Uterus (tissue), 3 donors: ENCODE measurements at regions not wholly inside any gene's neighbourhood (a gene's known extent, or its start where the extent isn't known, plus 50 kb on each side); places are given as distances from the start of the nearest gene placed in this dataset.

Experiments
- DNase-seq, 2 donors: peaks; one replicate each; pipeline ENCODE4 v3.0.0-alpha.2; 2019 to 2020
- H3K27ac ChIP-seq, 2 donors: fragments of 200-600 bp; sonication (generic); 1 replicate in 1 of 2; 2 replicates in 1 of 2; pipeline ENCODE4 v1.5.1; 2016 to 2018
- H3K27me3 ChIP-seq, 2 donors: fragments of 200-600 bp; sonication (generic); one replicate each; pipeline ENCODE4 v1.5.1; 2018 to 2019; ENCODE audit warnings: control low read depth in 1 of 2
- H3K36me3 ChIP-seq, 2 donors: fragments of 200-600 bp; sonication (generic); one replicate each; pipeline ENCODE4 v1.5.1; 2019; ENCODE audit warnings: control low read depth in 1 of 2
- H3K4me1 ChIP-seq, 2 donors: fragments of 200-600 bp; sonication (generic); one replicate each; pipeline ENCODE4 v1.5.1; 2018 to 2019; ENCODE audit warnings: control low read depth in 1 of 2
- H3K4me3 ChIP-seq, 2 donors: fragments of 200-600 bp; sonication (generic); 1 replicate in 1 of 2; 2 replicates in 1 of 2; pipeline ENCODE4 v1.5.1; 2018 to 2019; ENCODE audit warnings: mild to moderate bottlenecking in 1 of 2
- H3K9me3 ChIP-seq, 2 donors: fragments of 200-600 bp; sonication (generic); one replicate each; pipeline ENCODE4 v1.5.1; 2019; ENCODE audit warnings: control low read depth in 1 of 2
- POLR2A ChIP-seq, 2 donors: fragments of 450-650 bp; IDR thresholded peaks; one replicate each; pipeline ENCODE4 v1.6.1; 2016; ENCODE audit warnings: antibody characterized with exemption in 2 of 2, mild to moderate bottlenecking in 1 of 2, moderate library complexity in 1 of 2
- intact Hi-C: fragments of 100-400 bp; cut with DNase I; formaldehyde crosslinking; loops from one replicate; pipeline ENCODE4 v1.15.1; 2023; ENCODE audit warnings: low total_unique reads
- TF ChIP-seq, protein P1 (sequence below), 4 experiments: fragments of 200-600 bp in 2 of 4; fragments of 450-650 bp in 2 of 4; sonication (generic) in 2 of 4; IDR thresholded peaks; one replicate each; pipeline ENCODE4 v1.5.1; 2016 to 2019; ENCODE audit warnings: antibody characterized with exemption in 4 of 4, mild to moderate bottlenecking in 2 of 4, moderate library complexity in 1 of 4
- donor health status: DM: yes; HTN: yes; CAD: no.

DNA sequence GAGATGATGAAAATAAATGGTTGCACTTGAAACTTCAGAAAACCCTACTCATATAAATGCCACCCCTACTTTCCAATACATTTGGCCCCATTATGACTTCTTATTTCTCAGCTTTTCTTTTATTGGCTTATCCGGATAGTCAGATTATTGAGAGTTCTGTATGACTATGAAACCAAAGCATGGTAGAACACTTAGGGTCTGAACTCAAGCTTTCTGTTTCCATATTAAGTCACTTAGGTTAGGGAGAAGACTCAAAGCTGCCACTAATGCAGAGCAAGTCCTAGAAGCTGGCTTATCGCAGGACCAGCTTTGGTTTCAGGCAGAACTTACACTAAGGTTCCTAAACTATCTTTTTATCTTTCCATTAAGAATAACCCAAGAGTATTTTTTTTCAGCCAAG is 229.9 kb upstream of the CPEB2 start:
- no peak for DNase-seq
- Histone ChIP-seq H3K27me3 (no peaks in the 10 kb centered on the region), H3K4me1 (no peaks in the 10 kb centered on the region), H3K9me3 (no peaks in the 10 kb centered on the region), H3K27ac (no peak overlapping the region), H3K4me3 (no peak overlapping the region), H3K36me3 (no peaks in the 10 kb centered on the region)
- no peak for TF ChIP-seq POLR2A (IDR thresholded peaks at IDR 0.05)
- TF ChIP-seq, protein P1, sequence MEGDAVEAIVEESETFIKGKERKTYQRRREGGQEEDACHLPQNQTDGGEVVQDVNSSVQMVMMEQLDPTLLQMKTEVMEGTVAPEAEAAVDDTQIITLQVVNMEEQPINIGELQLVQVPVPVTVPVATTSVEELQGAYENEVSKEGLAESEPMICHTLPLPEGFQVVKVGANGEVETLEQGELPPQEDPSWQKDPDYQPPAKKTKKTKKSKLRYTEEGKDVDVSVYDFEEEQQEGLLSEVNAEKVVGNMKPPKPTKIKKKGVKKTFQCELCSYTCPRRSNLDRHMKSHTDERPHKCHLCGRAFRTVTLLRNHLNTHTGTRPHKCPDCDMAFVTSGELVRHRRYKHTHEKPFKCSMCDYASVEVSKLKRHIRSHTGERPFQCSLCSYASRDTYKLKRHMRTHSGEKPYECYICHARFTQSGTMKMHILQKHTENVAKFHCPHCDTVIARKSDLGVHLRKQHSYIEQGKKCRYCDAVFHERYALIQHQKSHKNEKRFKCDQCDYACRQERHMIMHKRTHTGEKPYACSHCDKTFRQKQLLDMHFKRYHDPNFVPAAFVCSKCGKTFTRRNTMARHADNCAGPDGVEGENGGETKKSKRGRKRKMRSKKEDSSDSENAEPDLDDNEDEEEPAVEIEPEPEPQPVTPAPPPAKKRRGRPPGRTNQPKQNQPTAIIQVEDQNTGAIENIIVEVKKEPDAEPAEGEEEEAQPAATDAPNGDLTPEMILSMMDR (IDR thresholded peaks at IDR 0.05), result no peak
- intact Hi-C loops, result no loop called here

DNA sequence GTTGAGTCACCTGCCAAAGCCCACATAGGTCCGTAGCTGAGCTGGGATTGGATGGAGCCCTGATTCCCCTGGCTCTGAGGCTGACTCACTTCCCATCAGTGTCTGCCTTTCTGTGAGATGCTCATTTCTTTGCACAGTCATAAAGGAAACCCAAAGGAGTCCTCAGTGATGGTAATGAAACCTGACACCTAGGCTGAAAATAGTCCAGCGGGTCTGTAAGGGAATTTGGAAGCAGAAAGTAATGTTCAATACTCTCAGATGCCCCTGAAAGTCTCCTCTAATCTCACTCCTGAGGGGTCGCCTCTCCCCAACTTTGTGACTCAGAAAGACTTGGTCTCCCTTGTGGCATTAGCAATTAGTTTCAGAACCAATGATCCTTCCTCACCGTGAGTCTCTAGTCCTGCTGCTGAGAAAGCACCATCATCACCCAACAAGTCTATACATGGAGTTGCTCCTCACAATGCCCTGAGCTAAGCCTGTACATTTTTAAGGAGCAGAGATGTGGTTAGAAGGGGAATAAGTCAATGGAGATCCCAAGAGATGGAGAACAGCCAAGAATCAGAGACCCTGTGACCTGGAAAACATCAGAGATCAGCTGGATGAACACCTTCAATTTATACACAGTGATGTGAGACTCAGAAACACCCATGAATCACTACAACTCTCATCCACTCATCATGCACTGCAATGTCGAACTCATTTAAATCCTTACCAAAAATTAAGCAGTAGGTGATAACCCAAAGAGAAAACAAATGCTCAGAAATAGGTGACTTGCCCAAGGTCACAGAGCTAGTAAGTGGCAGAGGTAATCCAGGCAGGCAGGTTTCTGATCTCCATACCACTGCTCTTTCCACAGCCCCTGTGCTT is 219.0 kb upstream of the CPEB2 start:
- no peaks in the 10 kb centered on the region for H3K4me1 ChIP-seq
- H3K4me3 ChIP-seq, result no peak overlapping the region
- no peaks in the 10 kb centered on the region for H3K9me3 ChIP-seq
- H3K27me3 ChIP-seq, result no peaks in the 10 kb centered on the region
- H3K27ac ChIP-seq, result no peak overlapping the region
- TF ChIP-seq, protein P1 (IDR thresholded peaks at IDR 0.05), result no peak
- no peak for TF ChIP-seq POLR2A (IDR thresholded peaks at IDR 0.05)
- no peaks in the 10 kb centered on the region for H3K36me3 ChIP-seq
- intact Hi-C loops, result no loop called here
- DNase-seq, result no peak

DNA sequence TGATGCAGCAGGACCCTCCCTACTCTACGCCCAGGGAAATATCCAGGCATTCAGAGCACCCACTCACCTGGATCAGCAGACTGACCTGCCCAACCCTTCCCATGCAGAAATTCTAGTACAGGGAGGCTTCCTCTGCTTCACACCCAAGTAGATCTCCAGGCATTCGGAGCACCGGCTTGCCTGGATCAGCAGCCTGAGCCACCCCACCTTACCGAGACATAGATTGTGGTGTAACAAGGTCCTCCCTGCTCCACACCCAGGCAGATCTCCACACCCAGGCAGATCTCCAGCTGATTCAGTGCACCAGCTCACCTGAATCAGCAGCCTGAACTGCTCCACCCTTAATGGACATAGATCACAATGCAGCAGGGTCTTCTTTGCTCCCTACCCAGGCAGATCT is 215.1 kb upstream of the CPEB2 start:
- no peak overlapping the region for H3K4me3 ChIP-seq
- DNase-seq, result no peak
- H3K4me1 ChIP-seq, result no peaks in the 10 kb centered on the region
- no peaks in the 10 kb centered on the region for H3K27me3 ChIP-seq
- no peak for TF ChIP-seq POLR2A (IDR thresholded peaks at IDR 0.05)
- TF ChIP-seq, protein P1 (IDR thresholded peaks at IDR 0.05), result no peak
- H3K27ac ChIP-seq, result no peak overlapping the region
- intact Hi-C loops, result no loop called here
- no peaks in the 10 kb centered on the region for H3K9me3 ChIP-seq
- H3K36me3 ChIP-seq, result no peaks in the 10 kb centered on the region

DNA sequence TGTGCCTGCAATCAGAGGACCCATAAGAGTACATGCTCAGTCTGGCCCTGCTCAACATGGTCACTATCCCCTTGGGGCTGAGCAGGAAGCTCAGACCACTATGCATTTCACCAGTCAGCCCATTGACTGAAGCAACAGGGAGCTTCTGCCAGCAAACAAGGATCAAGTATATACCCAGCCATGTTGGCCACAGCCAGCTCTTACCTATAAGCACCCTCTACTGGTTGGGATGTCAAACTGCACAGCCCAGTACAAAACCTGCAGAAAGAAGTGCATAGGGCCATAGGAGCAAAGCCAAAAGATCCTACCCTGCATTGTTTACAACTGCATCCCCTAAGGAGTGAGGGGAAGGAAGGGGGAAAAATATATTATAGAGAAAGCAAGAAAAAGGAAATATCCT is 214.4 kb upstream of the CPEB2 start:
- Histone ChIP-seq H3K27me3 (no peaks in the 10 kb centered on the region), H3K9me3 (no peaks in the 10 kb centered on the region), H3K4me3 (no peak overlapping the region), H3K36me3 (no peaks in the 10 kb centered on the region), H3K4me1 (no peaks in the 10 kb centered on the region), H3K27ac (no peak overlapping the region)
- intact Hi-C loops, result no loop called here
- no peak for DNase-seq
- no peak for TF ChIP-seq POLR2A (IDR thresholded peaks at IDR 0.05)
- TF ChIP-seq, protein P1 (IDR thresholded peaks at IDR 0.05), result no peak

DNA sequence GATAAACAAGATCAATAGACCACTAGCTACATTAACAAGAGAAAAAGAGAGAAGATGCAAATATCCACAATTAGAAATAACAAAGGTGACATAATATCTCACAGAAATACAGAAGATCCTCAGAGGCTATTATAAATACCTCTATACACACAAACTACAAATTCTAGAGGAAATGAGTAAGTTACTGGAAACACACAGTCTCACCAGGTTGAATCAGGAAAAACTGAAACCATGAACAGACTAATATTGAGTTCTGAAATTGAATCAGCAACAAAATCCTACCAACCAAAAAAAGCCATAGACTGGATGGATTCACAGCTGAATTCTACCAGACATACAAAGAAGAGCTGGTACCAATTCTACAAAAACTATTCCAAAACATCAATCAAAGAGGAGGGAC is 211.8 kb upstream of the CPEB2 start:
- no peaks in the 10 kb centered on the region for H3K27me3 ChIP-seq
- no peak for DNase-seq
- intact Hi-C loops, result no loop called here
- H3K4me3 ChIP-seq, result no peak overlapping the region
- no peaks in the 10 kb centered on the region for H3K36me3 ChIP-seq
- H3K9me3 ChIP-seq, result no peaks in the 10 kb centered on the region
- no peak overlapping the region for H3K27ac ChIP-seq
- TF ChIP-seq, protein P1 (IDR thresholded peaks at IDR 0.05), result no peak
- no peak for TF ChIP-seq POLR2A (IDR thresholded peaks at IDR 0.05)
- H3K4me1 ChIP-seq, result no peaks in the 10 kb centered on the region
